C1 segment of cervical spinal cord (tissue), 14 donors: ENCODE measurements at regions not wholly inside any gene's neighbourhood (a gene's known extent, or its start where the extent isn't known, plus 50 kb on each side); places are given as distances from the start of the nearest gene placed in this dataset.

Source experiments
- DNase-seq, 14 donors: peaks; one replicate each; lab custom pipeline; 2025; lab: John Stamatoyannopoulos, UW

DNA sequence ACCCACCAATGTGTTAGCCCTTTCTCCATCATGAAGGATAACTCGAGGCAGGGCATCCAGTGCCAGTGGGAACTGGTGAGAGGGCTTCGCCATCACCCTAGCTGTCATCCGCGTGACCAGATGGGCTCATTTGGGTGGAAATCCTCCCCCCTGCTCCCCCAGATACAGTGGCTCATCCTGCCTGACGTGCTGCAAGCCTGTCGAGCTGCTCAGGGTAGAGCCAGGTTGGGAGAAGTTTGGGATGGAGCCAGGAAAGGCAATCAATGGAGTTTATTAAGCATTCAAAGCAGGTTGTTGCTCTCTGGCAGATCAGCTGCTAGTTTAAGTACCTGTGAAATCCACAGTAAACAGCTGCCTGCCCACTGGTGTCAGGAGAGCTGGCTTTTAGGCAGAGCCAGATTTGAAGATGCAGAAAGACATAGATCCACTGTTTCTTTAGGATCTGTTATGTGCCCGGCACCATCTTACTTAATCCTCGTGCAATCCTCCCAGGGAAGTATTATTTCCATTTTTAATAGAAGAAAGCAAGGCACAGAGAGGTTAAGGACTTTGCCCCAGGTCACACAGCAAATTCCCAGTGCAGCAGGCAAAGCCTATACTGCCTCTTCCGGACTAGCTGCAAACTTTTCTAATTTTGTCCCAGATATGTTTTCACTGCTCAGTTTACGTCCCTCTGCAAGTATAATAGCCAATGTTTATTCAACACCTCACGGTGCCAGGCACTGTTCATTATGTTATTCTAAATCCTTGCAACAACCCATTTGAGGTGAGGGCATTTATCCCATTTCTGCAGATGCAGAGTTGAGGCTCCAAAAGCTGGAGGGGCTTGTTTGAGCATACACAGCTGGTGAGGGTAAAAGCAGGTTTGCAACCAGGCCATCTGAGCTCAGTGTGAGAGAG lies 54.1 kb upstream of the KCNG1 start:
- no peak for DNase-seq

DNA sequence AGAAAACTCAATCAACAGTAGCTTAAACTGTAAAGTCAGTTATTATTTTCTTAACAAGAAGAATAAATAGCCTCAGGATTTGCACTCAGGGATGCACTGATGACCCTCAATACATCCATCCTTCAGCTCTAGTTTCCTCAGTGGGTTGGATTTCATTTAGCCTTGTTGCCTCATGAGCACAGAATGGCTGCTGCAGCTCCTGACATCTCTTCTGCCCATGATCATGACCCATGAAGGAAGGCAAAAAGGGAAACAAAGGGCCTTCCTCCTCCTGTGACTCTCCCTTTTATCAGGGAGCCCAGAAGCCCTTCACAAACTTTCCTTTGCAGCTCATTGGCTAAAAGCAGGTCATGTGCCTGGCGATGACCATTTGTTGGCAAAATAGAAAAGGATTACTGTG lies 51.2 kb upstream of the KCNG1 start:
- no peak for DNase-seq
